Stomach (tissue), 4 donors: ENCODE measurements at regions not wholly inside any gene's neighbourhood (a gene's known extent, or its start where the extent isn't known, plus 50 kb on each side); places are given as distances from the start of the nearest gene placed in this dataset.

ENCODE experiments used
- CTCF ChIP-seq, 7 experiments: fragments of 450-650 bp in 4 of 7; fragments of 200-600 bp in 3 of 7; sonication (generic) in 3 of 7; IDR thresholded peaks; one replicate each; pipeline ENCODE4 v1.5.1; 2016 to 2019; ENCODE audit warnings: antibody characterized with exemption in 7 of 7, control low read depth in 2 of 7, mild to moderate bottlenecking in 1 of 7
- EP300 ChIP-seq: sonication (generic); formaldehyde crosslinking; IDR thresholded peaks from one replicate; pipeline ENCODE4 v1.6.1; 2017; ENCODE audit warnings: antibody characterized with exemption
- POLR2A ChIP-seq, 4 donors: fragments of 450-650 bp; IDR thresholded peaks; one replicate each; pipeline ENCODE4 v1.6.1; 2016; ENCODE audit warnings: antibody characterized with exemption in 4 of 4, control low read depth in 2 of 4, mild to moderate bottlenecking in 1 of 4, moderate library complexity in 1 of 4

GRCh38 chr18:14959550-14959949 lies 211.6 kb downstream of the ANKRD30B start:
- TF ChIP-seq CTCF (IDR thresholded peaks at IDR 0.05), result no peak
- no peak for TF ChIP-seq POLR2A (IDR thresholded peaks at IDR 0.05)
- no peak for TF ChIP-seq EP300
